SJCRH30 (cell line): ENCODE measurements at regions not wholly inside any gene's neighbourhood (a gene's known extent, or its start where the extent isn't known, plus 50 kb on each side); places are given as distances from the start of the nearest gene placed in this dataset.
"Not testable (repeated sequence)": the region's sequence is repeated elsewhere in the genome, so short reads cannot be mapped to it uniquely, and the experiment has no call there.

ENCODE experiments used
- DNase-seq, 2 experiments: peaks; one replicate each; pipeline ENCODE4 v3.0.0-alpha.2; 2015 to 2020
- H3K27ac ChIP-seq: fragments of 250-450 bp; sonication (Bioruptor Pico); 2 replicates; pipeline ENCODE4 v1.5.1; 2020; ENCODE audit warnings: mild to moderate bottlenecking, moderate library complexity
- H3K27me3 ChIP-seq: fragments of 250-450 bp; sonication (Bioruptor Pico); 2 replicates; pipeline ENCODE4 v1.5.1; 2020; ENCODE audit warnings: mild to moderate bottlenecking, moderate library complexity
- H3K36me3 ChIP-seq: fragments of 250-450 bp; sonication (Bioruptor Pico); 2 replicates; pipeline ENCODE4 v1.5.1; 2020; ENCODE audit warnings: mild to moderate bottlenecking, moderate library complexity
- H3K4me1 ChIP-seq: fragments of 250-450 bp; sonication (Bioruptor Pico); 2 replicates; pipeline ENCODE4 v1.5.1; 2020; ENCODE audit warnings: mild to moderate bottlenecking, moderate library complexity
- H3K4me3 ChIP-seq: fragments of 250-450 bp; sonication (Bioruptor Pico); 2 replicates; pipeline ENCODE4 v1.5.1; 2020; ENCODE audit warnings: mild to moderate bottlenecking, moderate library complexity
- H3K9me3 ChIP-seq: fragments of 250-450 bp; sonication (Bioruptor Pico); replicated peaks from 2 replicates; pipeline ENCODE4 v1.5.1; 2020; ENCODE audit warnings: mild to moderate bottlenecking, moderate library complexity

DNA sequence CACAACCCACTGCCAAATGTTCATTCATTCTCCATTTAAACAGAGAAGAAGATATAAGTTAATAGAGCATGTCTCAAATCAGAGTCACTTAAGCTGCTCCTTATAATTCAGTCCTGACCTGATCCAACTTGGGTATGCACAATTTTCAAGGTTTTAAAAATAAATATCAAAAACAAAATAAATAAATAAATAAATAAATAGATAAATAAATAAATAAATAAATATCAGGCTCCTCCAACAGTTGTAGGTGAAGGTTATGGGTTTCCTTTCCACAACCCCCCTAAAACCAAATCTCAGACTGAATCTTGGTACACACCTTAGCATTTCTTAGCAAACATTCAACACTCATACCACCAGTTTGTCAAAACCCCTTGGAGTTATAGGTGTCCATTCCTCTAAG, 204.4 kb downstream of the PARM1 start:
- no peak for DNase-seq
- no peaks in the 10 kb centered on the region for H3K4me1 ChIP-seq
- H3K4me3 ChIP-seq = no peak overlapping the region
- no peak overlapping the region for H3K27ac ChIP-seq
- no peaks in the 10 kb centered on the region for H3K9me3 ChIP-seq
- H3K36me3 ChIP-seq = no peaks in the 10 kb centered on the region
- H3K27me3 ChIP-seq = no peaks in the 10 kb centered on the region

DNA sequence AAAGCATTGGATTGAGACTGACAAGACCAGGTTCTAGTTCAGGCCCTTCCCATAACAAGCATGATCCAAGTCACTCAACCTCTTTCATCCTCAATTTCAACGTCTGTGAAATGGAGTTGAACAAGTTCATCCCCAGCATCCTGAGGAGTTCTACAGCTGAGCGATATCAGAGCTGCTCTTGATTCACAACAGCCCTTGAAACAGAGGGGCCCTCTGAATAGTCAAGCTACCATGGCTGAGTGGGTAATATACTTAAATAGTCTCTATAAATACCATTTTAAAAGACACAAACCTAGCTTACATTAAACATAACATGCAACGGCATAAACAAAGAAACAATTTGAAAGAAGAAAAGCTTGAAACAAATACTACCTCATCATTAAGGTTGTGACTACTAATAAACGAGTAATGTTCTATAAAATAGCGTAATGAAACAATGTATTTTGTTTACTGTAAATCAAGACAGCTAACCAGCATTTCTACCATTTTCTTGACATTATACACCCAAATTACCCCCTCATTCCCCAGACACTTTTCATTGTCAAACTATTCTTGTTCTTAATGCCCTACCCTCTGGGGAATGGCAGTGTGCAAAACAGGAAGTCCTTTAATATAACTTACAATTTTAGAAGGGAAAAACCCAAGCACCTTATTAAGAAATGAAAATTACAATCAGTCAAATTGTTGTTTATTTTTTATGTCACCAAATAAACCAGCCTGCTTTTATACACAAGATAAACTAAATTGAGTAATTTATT, 202.3 kb downstream of the PARM1 start:
- no peak for DNase-seq
- Histone ChIP-seq H3K4me3 (no peak overlapping the region), H3K27me3 (no peaks in the 10 kb centered on the region), H3K36me3 (no peaks in the 10 kb centered on the region), H3K27ac (no peak overlapping the region), H3K9me3 (no peaks in the 10 kb centered on the region), H3K4me1 (no peaks in the 10 kb centered on the region)

DNA sequence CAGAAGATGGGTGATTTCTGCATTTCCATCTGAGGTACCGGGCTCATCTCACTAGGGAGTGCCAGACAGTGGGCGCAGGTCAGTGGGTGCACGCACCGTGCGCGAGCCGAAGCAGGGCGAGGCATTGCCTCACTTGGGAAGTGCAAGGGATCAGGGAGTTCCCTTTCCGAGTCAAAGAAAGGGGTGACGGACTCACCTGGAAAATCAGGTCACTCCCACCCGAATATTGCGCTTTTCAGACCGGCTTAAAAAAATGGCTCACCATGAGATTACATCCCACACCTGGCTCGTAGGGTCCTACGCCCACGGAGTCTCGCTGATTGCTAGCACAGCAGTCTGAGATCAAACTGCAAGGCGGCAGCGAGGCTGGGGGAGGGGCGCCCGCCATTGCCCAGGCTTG, 194.0 kb downstream of the PARM1 start:
- not testable (repeated sequence) for H3K27me3 ChIP-seq, H3K9me3 ChIP-seq, H3K36me3 ChIP-seq, DNase-seq, H3K4me1 ChIP-seq
- Histone ChIP-seq H3K4me3 (peak overlapping the region; percentile 41), H3K27ac (peak overlapping the region; percentile 39; the same call in 1 of the 2 replicates)

DNA sequence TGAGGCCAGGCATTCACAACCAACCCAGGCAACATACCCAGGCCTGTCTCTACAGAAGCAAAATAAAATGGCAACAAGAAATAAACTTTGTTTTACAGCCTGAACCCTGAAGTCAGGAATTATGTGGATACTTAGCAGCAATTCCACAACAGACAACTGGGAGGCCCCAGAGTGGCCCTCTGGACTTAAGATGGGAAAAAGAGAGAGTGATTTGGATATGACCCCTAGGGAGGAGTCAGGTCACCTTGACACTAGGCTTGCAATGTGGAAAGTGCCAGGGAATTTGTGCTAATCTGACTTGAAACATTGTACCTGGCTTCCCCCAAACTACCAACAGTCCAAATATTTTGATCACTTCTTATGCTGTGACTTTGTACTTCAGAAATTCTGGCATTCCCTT, 193.1 kb downstream of the PARM1 start:
- Histone ChIP-seq H3K4me1 (no peaks in the 10 kb centered on the region), H3K36me3 (no peaks in the 10 kb centered on the region), H3K27me3 (no peaks in the 10 kb centered on the region), H3K27ac (no peak overlapping the region), H3K4me3 (no peak overlapping the region), H3K9me3 (no peaks in the 10 kb centered on the region; the same call in 1 of the 2 replicates)
- DNase-seq = no peak

DNA sequence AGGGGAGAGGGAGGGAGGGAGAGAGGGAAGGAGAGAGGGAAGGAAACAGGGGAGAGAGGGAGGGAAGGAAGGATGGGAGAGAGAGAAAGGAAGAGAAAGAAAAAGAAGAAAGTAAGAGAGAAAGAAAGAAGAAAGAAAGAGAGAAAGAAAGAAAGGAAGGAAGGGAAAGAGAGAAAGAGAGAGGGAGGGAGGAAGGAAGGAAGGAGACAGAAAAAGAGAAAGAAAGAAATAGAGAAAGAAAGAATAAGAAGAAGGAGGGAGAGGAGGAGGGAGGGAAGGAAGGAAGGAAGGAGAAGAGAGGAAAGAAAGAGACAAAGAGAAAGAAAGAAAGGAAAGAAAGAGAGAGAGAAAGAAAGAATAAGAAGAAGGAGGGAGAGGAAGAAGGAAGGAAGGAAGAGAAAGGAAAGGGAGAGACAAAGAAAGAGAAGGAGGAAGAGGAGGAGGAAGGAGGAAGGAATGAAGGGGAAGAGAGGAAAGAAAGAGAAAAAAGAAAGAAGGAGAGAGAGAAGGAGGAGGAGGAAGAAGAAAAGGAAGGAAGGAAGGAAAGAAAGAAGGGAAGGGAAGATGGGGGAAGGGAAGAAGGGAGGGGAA, 189.6 kb downstream of the PARM1 start:
- no peak overlapping the region for H3K4me3 ChIP-seq

DNA sequence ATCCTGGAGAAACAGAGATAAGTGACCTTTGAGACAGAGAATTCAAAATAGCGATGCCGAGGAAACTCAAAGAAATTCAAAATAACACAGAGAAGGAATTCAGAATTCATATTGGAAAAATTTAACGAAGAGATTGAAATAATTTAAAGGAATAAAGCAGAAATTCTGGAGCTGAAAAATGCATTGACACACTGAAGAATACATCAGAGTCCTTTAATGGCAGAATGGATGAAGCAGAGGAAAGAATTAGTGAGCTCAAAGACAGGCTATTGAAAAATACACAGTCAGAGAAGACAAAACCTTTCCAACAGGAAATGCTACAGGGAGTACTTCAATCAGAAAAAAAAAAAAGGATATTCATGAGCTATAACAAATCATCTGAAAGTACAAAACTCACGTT, 185.8 kb downstream of the PARM1 start:
- DNase-seq = no peak
- Histone ChIP-seq H3K9me3 (peaks cover 3% of the 10 kb centered on the region; the same call in 1 of the 2 replicates), H3K4me3 (no peak overlapping the region), H3K27me3 (no peaks in the 10 kb centered on the region), H3K27ac (no peak overlapping the region), H3K36me3 (no peaks in the 10 kb centered on the region), H3K4me1 (no peaks in the 10 kb centered on the region)

More for the DNA sequence above, 189.6 kb downstream of the PARM1 start:
- no peak for DNase-seq
- no peaks in the 10 kb centered on the region for H3K4me1 ChIP-seq
- H3K27ac ChIP-seq = no peak overlapping the region
- H3K9me3 ChIP-seq = peaks cover 3% of the 10 kb centered on the region
- H3K36me3 ChIP-seq = no peaks in the 10 kb centered on the region
- no peaks in the 10 kb centered on the region for H3K27me3 ChIP-seq

DNA sequence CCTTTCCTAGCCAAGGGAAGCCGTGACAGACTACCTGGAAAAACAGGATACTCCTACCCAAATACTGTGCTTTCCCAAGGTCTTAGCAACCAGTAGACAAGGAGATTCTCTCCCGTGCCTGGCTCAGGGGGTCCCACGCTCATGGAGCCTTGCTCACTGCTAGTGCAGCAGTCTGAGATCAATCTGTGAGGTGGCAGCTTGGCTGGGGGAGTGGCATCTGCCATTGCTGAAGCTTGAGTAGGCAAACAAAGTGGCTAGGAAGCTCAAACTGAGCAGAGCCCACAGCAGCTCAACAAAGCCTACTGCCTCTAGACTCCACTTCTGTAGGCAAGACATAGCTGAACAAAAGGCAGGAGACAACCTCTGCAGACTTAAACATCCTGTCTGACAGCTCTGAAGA, 177.1 kb downstream of the PARM1 start:
- no peak overlapping the region for H3K4me3 ChIP-seq
- no peaks in the 10 kb centered on the region for H3K36me3 ChIP-seq
- H3K27me3 ChIP-seq = no peaks in the 10 kb centered on the region
- DNase-seq = no peak
- H3K27ac ChIP-seq = no peak overlapping the region
- peaks cover 11% of the 10 kb centered on the region for H3K4me1 ChIP-seq
- H3K9me3 ChIP-seq = 0 out of 2 replicates have a peak, but pooled peaks cover 3% of the 10 kb centered on the region

DNA sequence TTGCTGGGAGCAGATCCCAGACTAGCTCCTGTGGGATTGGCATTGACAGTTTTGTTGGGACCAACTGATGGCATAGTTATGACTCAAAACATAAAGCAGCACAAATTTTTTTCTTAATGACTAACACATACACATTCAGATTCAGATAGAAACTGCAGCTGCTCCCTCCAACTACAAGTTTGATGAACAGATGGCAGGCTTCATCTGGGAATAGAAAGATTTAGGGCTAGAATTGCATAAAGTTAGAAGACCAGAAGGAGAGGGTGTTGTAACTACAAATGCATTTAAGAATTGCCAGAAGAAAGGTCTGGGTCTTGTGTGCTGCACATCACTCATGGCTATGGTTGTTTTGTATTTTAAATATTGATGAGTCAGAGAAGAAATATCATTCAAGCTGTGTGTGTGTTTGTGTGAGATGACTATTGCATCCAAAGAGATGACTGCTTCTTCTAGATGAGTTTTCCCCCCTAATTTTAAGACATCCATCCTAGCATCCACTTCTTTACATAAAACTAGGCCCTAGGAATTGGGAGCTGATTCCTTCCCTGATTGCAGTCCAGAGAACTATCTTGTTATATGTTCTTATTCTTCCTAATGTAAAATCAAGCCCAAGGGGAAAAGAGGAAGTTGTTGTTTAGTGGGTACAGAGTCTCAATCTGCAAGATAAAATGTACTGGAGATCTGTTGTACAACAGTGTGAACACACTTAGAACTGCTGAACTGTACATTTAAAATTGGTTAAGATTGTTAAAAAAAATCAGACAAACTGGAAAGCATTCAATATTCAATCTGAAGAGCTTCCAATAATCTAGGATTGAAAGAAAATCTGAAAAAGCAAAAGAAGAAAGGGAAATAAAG, 175.1 kb downstream of the PARM1 start:
- Histone ChIP-seq H3K9me3 (0 out of 2 replicates have a peak, but pooled peaks cover 3% of the 10 kb centered on the region), H3K4me3 (no peak overlapping the region), H3K27ac (no peak overlapping the region), H3K27me3 (no peaks in the 10 kb centered on the region), H3K36me3 (no peaks in the 10 kb centered on the region), H3K4me1 (peaks cover 11% of the 10 kb centered on the region)
- peak in 1 of 2 experiments; percentile 24 for DNase-seq

DNA sequence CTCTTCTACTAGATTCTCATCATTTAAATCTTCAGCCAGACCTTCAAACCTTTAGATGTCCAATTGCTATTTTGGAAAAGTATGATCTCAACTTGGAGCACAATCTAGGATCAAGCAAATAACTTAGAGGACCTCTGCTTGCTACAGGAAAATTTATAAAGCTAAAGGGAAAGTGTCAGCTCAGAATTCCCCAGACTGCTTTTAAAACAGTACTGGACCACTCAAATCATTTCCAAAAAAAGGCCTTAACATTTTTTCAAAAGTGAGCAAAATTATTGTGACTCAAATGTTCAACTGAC, 169.8 kb downstream of the PARM1 start:
- H3K4me1 ChIP-seq = peaks cover 5% of the 10 kb centered on the region
- H3K9me3 ChIP-seq = peaks cover 7% of the 10 kb centered on the region; the same call in 1 of the 2 replicates
- H3K36me3 ChIP-seq = no peaks in the 10 kb centered on the region
- no peak overlapping the region for H3K4me3 ChIP-seq
- no peak overlapping the region for H3K27ac ChIP-seq
- DNase-seq = no peak
- no peaks in the 10 kb centered on the region for H3K27me3 ChIP-seq

DNA sequence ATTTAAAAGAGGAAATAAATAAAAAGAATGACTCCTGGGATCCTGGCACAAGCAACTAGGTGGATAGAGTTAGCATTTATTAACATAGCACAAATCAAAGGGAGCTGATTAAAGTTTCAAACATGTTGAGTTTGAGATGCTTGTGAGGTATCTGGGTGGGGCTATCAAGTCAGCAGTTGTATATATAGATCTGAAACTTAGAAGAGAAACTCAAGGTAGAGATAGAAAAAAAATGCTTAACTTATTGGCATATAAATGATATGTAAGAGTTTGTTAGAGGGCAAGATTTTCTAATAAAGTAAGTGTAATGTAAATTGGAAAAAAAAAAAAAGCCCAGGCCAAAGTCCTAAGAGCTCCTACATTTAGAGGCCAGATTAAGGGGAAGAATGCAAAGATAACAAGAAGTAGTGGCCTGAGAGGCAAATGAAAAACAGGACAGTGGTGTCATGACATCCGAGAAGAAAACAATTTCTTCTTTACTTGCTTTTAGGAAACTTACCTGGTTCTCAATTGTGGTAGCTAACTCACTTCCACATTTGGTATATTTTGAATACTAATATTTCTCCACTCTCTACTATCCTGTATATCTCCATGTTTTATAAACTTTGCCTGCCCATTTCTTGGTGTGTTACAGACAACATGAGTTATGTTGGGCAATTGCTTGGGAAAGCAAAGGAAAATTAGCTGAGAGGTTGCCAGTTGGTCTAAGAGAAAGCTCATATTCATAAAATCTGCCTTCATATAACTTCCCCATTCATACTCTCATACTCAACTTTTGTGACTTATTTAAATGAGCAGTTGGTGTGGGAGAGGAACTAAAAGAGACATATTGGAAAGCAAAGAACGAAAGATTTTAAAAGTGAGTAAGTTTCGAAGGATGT, 169.2 kb downstream of the PARM1 start:
- Histone ChIP-seq H3K4me3 (no peak overlapping the region), H3K36me3 (no peaks in the 10 kb centered on the region; the same call in 1 of the 2 replicates), H3K9me3 (peaks cover 7% of the 10 kb centered on the region; the same call in 1 of the 2 replicates), H3K4me1 (no peaks in the 10 kb centered on the region), H3K27ac (no peak overlapping the region), H3K27me3 (no peaks in the 10 kb centered on the region)
- DNase-seq = no peak
